HCT116 (cell line): ENCODE measurements at regions not wholly inside any gene's neighbourhood (a gene's known extent, or its start where the extent isn't known, plus 50 kb on each side); places are given as distances from the start of the nearest gene placed in this dataset.

Experiments
- ATAC-seq: fragments of 200-7000 bp; cut with Tn5 transposase; 2 replicates; pipeline ENCODE4 v1.9.1; 2020; ENCODE audit warnings: mild to moderate bottlenecking, moderate library complexity
- BruUV-seq: library from RNA; stranded (reverse); fragments of 400-500 nt; replicated peaks from 2 replicates; lab custom pipeline; 2021; lab: Mats Ljungman, UMichigan
- CTCF ChIA-PET: fragments of 300-600 bp; sonication (Branson Sonifier 250); formaldehyde crosslinking; loops from one replicate; lab custom pipeline; 2021; ENCODE audit warnings: antibody characterized with exemption; lab: Charles Lee
- POLR2A ChIA-PET: fragments of 300-600, 350-600 bp; sonication (Branson Sonifier 250); formaldehyde crosslinking; loops from one replicate; lab custom pipeline; 2021; ENCODE audit warnings: antibody characterized with exemption; lab: Charles Lee
- RAD21 ChIA-PET, 2 experiments: fragments of 300-600 bp; sonication (Branson Sonifier 250); formaldehyde crosslinking; loops; one replicate each; lab custom pipeline; 2023; ENCODE audit warnings: low total read pairs in 2 of 2; ENCODE audit not compliant: uncharacterized antibody in 2 of 2, unreplicated experiment in 2 of 2, low non-redundant PET in 1 of 2; lab: Charles Lee
- DNase-seq: peaks from one replicate; pipeline ENCODE4 v3.0.0-alpha.2; 2010; ENCODE audit warnings: low read depth, low spot score
- H2AFZ ChIP-seq: fragments of 200-600 bp; shearing (Covaris generic), sonication (generic); 2 replicates; pipeline ENCODE4 v1.6.1; 2017; ENCODE audit warnings: low read depth, mixed run types, mixed read lengths, antibody characterized with exemption, low read length; ENCODE audit not compliant: poor library complexity, severe bottlenecking
- H3K27ac ChIP-seq: 2 replicates; pipeline ENCODE4 v1.5.1; 2012; ENCODE audit warnings: low read depth, low read length
- H3K27me3 ChIP-seq: fragments of 200-600 bp; sonication (generic); 2 replicates; pipeline ENCODE4 v1.6.1; 2016; ENCODE audit warnings: mixed run types, low read length, mixed read lengths; ENCODE audit not compliant: insufficient read depth
- H3K36me3 ChIP-seq, 2 experiments: fragments of 200-500 bp in 1 of 2; fragments of 200-600 bp in 1 of 2; sonication (Bioruptor generic) in 1 of 2; sonication (generic) in 1 of 2; 2 replicates each; pipeline versions ENCODE4 v1.5.1 to v1.6.1; 2014 to 2016; ENCODE audit warnings: low read length in 2 of 2, inconsistent platforms in 1 of 2, mixed read lengths in 1 of 2, mixed run types in 1 of 2; ENCODE audit not compliant: insufficient read depth in 2 of 2, control insufficient read depth in 1 of 2
- H3K4me1 ChIP-seq, 2 experiments: fragments of 200-600 bp in 1 of 2; sonication (generic) in 1 of 2; 2 replicates each; pipeline versions ENCODE4 v1.5.1 to v1.6.1; 2012 to 2017; ENCODE audit warnings: low read length in 2 of 2, inconsistent platforms in 1 of 2, mild to moderate bottlenecking in 1 of 2, mixed read lengths in 1 of 2, mixed run types in 1 of 2, moderate library complexity in 1 of 2; ENCODE audit not compliant: insufficient read depth in 2 of 2, control insufficient read depth in 1 of 2
- H3K4me2 ChIP-seq: fragments of 200-600 bp; sonication (generic); 2 replicates; pipeline ENCODE4 v1.6.1; 2017; ENCODE audit warnings: mixed run types, low read length, mixed read lengths
- H3K4me3 ChIP-seq, 2 experiments: fragments of 200-600 bp in 1 of 2; sonication (generic) in 1 of 2; replicated peaks in 1 of 2; 2 replicates each; pipeline ENCODE4 v1.5.1; 2011 to 2016; ENCODE audit warnings: low read length in 2 of 2, control low read depth in 1 of 2, low read depth in 1 of 2, mild to moderate bottlenecking in 1 of 2, mixed read lengths in 1 of 2, mixed run types in 1 of 2
- H3K79me2 ChIP-seq: fragments of 200-600 bp; sonication (generic); 2 replicates; pipeline ENCODE4 v1.6.1; 2017; ENCODE audit warnings: mild to moderate bottlenecking, mixed run types, low read length, moderate library complexity, mixed read lengths; ENCODE audit not compliant: insufficient read depth
- H3K9ac ChIP-seq: fragments of 200-600 bp; sonication (generic); 2 replicates; pipeline ENCODE4 v1.6.1; 2016; ENCODE audit warnings: low read length, mixed read lengths
- H3K9me2 ChIP-seq: fragments of 200-600 bp; sonication (generic), shearing (Covaris generic); 2 replicates; pipeline ENCODE4 v1.6.1; 2017; ENCODE audit warnings: mixed run types, mild to moderate bottlenecking, moderate library complexity; ENCODE audit not compliant: insufficient read depth
- H3K9me3 ChIP-seq, 2 experiments: fragments of 200-500 bp in 1 of 2; fragments of 200-600 bp in 1 of 2; sonication (Bioruptor generic) in 1 of 2; sonication (generic) in 1 of 2; 2 replicates each; pipeline ENCODE4 v1.6.1; 2014 to 2017; ENCODE audit warnings: low read length in 2 of 2, mixed read lengths in 2 of 2, inconsistent platforms in 1 of 2, low read depth in 1 of 2, mild to moderate bottlenecking in 1 of 2, mixed run types in 1 of 2, moderate library complexity in 1 of 2; ENCODE audit not compliant: control insufficient read depth in 1 of 2, insufficient read depth in 1 of 2
- H4K20me1 ChIP-seq: fragments of 200-600 bp; sonication (generic), shearing (Covaris generic); 2 replicates; pipeline ENCODE4 v1.6.1; 2017; ENCODE audit warnings: mixed run types, mild to moderate bottlenecking, moderate library complexity; ENCODE audit not compliant: insufficient read depth
- ATF3 ChIP-seq: IDR thresholded peaks from 2 replicates; pipeline ENCODE4 v1.6.1; 2012
- CBX3 ChIP-seq: IDR thresholded peaks from 2 replicates; pipeline ENCODE4 v1.6.1; 2012; ENCODE audit warnings: low read depth
- CTCF ChIP-seq, 3 experiments: fragments of 200-600 bp in 1 of 3; sonication (generic) in 1 of 3; IDR thresholded peaks in 2 of 3; conservative IDR thresholded peaks in 1 of 3; 2 replicates each; pipeline ENCODE4 v1.5.1; 2012 to 2017; ENCODE audit warnings: low read depth in 2 of 3, low read length in 2 of 3, antibody characterized with exemption in 1 of 3, borderline replicate concordance in 1 of 3, control low read depth in 1 of 3, mild to moderate bottlenecking in 1 of 3, mixed read lengths in 1 of 3, mixed run types in 1 of 3, moderate library complexity in 1 of 3; ENCODE audit not compliant: insufficient read depth in 1 of 3
- EGR1 ChIP-seq: IDR thresholded peaks from 2 replicates; pipeline ENCODE4 v1.6.1; 2012; ENCODE audit warnings: low read depth
- EZH2phosphoT487 ChIP-seq: fragments of 200-600 bp; IDR thresholded peaks from 2 replicates; pipeline ENCODE4 v1.6.1; 2018; ENCODE audit warnings: antibody characterized with exemption, borderline replicate concordance
- JUND ChIP-seq: IDR thresholded peaks from 2 replicates; pipeline ENCODE4 v1.6.1; 2012
- MAX ChIP-seq: IDR thresholded peaks from 2 replicates; pipeline ENCODE4 v1.6.1; 2012
- POLR2A ChIP-seq: IDR thresholded peaks from 2 replicates; pipeline ENCODE4 v1.7.0; 2011; ENCODE audit warnings: borderline replicate concordance; ENCODE audit not compliant: insufficient read depth, insufficient read length; ENCODE audit errors: extremely low read depth
- RAD21 ChIP-seq: IDR thresholded peaks from 2 replicates; pipeline ENCODE4 v1.6.1; 2012; ENCODE audit warnings: low read depth, mild to moderate bottlenecking
- SRF ChIP-seq: IDR thresholded peaks from 2 replicates; pipeline ENCODE4 v1.6.1; 2012; ENCODE audit warnings: low read depth
- TCF7L2 ChIP-seq: IDR thresholded peaks from 2 replicates; pipeline ENCODE4 v1.7.0; 2011; ENCODE audit warnings: borderline replicate concordance, inconsistent platforms; ENCODE audit not compliant: insufficient read depth, insufficient read length; ENCODE audit errors: extremely low read depth
- ZBTB33 ChIP-seq: IDR thresholded peaks from 2 replicates; pipeline ENCODE4 v1.6.1; 2011; ENCODE audit warnings: mild to moderate bottlenecking, low read length, moderate library complexity; ENCODE audit not compliant: insufficient replicate concordance; ENCODE audit errors: extremely low read depth
- intact Hi-C: fragments of 100-400 bp; cut with micrococcal nuclease; formaldehyde crosslinking; loops from 2 replicates; pipeline ENCODE4 v1.10.0; 2022

- Histone ChIP-seq H3K9me3 (no peaks in the 10 kb centered on the region), H3K4me3 (no peak overlapping the region), H3K27ac (no peak overlapping the region), H3K4me1 (no peaks in the 10 kb centered on the region), H3K4me2 (no peak overlapping the region), H3K36me3 (no peaks in the 10 kb centered on the region), H2AFZ (no peak overlapping the region), H3K79me2 (no peaks in the 10 kb centered on the region), H3K9ac (no peak overlapping the region), H3K9me2 (no peaks in the 10 kb centered on the region), H3K27me3 (no peaks in the 10 kb centered on the region), H4K20me1 (no peaks in the 10 kb centered on the region)
- ATAC-seq (no peak), DNase-seq (no peak)
- POLR2A ChIA-PET, result no interaction called here
- no TSS peak for BruUV-seq
- CTCF ChIA-PET, result no interaction called here
- RAD21 ChIA-PET, result no interaction called here
- intact Hi-C loops, result no loop called here
- TF ChIP-seq EGR1 (no peak), ATF3 (no peak), EZH2phosphoT487 (no peak), POLR2A (no peak), CTCF (IDR thresholded peaks at IDR 0.05 in 2 of 3, conservative IDR thresholded peaks at IDR 0.05 in 1 of 3; ENCODE audit: borderline replicate concordance in 1 of 3, insufficient read depth in 1 of 3, low read depth in 2 of 3, low read length in 2 of 3) (no peak), CBX3 (no peak), MAX (no peak), RAD21 (no peak), JUND (no peak), SRF (no peak), TCF7L2 (no peak), ZBTB33 (no peak)
Measured at GRCh38 chr7:115574681-115575291, 455.8 kb downstream of the TFEC start.
